ENCODE measurements at regions not wholly inside any gene's neighbourhood (a gene's known extent, or its start where the extent isn't known, plus 50 kb on each side); places are given as distances from the start of the nearest gene placed in this dataset.

DNA sequence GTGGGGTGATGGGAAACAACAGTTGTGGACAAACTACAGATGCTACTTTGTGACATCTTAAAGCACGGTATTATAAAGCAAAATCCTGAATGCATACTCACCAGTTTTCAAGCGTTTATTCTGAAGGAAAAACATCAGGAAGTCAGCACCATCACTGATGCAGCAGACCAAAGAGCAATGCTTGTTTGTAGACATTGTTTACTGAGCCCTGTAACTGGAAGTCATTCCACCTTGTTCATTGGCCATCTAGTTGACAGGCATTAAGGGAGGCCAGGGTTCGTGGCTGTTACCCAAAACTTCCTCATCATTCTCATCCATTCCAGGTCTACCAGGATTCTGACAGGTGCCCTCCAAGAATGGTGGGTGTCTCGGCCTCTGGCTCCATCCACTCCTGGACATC lies 55.3 kb upstream of the FAM204A start:
- FAIRE-seq (no peak), ATAC-seq (no peak), DNase-seq (ENCODE audit: low read depth in 1 of 2, low spot score in 1 of 2) (no peak)
- Histone ChIP-seq H3K27ac (no peak overlapping the region), H3K4me3 (no peak overlapping the region), H3K4me2 (no peak overlapping the region), H3K9me3 (peaks cover 6% of the 10 kb centered on the region; the same call in 1 of the 3 replicates), H3K4me1 (no peaks in the 10 kb centered on the region)
- CTCF ChIA-PET = no interaction called here
- TF ChIP-seq MAX (IDR thresholded peaks at IDR 0.05) (no peak), KDM1A (IDR thresholded peaks at IDR 0.05; ENCODE audit: low read depth) (no peak), CHD2 (IDR thresholded peaks at IDR 0.05; ENCODE audit: low read length, partially characterized antibody) (no peak), HOXB13 (CRISPR knock-in tag; IDR thresholded peaks at IDR 0.05; ENCODE audit: low read depth) (no peak)
- TF ChIP-seq, protein P1, sequence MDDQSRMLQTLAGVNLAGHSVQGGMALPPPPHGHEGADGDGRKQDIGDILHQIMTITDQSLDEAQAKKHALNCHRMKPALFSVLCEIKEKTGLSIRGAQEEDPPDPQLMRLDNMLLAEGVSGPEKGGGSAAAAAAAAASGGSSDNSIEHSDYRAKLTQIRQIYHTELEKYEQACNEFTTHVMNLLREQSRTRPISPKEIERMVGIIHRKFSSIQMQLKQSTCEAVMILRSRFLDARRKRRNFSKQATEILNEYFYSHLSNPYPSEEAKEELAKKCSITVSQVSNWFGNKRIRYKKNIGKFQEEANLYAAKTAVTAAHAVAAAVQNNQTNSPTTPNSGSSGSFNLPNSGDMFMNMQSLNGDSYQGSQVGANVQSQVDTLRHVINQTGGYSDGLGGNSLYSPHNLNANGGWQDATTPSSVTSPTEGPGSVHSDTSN (IDR thresholded peaks at IDR 0.05) = no peak
- POLR2A ChIA-PET = no interaction called here
- WGBS (ENCODE audit: missing lambda C conversion rate) = 8% methylated on average over 4 of the region's 4 CpGs

- Histone ChIP-seq H3K27ac (no peak overlapping the region), H3K4me2 (no peak overlapping the region), H3K4me3 (no peak overlapping the region), H3K9me3 (no peaks in the 10 kb centered on the region), H3K4me1 (no peaks in the 10 kb centered on the region)
- no peak for DNase-seq (ENCODE audit: low read depth in 1 of 2, low spot score in 1 of 2)
- no peak for ATAC-seq
- TF ChIP-seq PHF8 (IDR thresholded peaks at IDR 0.05; ENCODE audit: borderline replicate concordance, low read depth) (no peak), NR3C1 (IDR thresholded peaks at IDR 0.05) (no peak), BHLHE40 (IDR thresholded peaks at IDR 0.05; ENCODE audit: low read depth, low read length) (no peak), JUN (IDR thresholded peaks at IDR 0.05) (no peak), HOXB5 (CRISPR knock-in tag; IDR thresholded peaks at IDR 0.05) (no peak), FOXS1 (CRISPR knock-in tag; IDR thresholded peaks at IDR 0.05) (no peak), RARB (CRISPR knock-in tag; IDR thresholded peaks at IDR 0.05) (no peak), CHD2 (IDR thresholded peaks at IDR 0.05; ENCODE audit: low read length, partially characterized antibody) (no peak), EHF (CRISPR knock-in tag; IDR thresholded peaks at IDR 0.05) (no peak)
- TF ChIP-seq, protein P2, sequence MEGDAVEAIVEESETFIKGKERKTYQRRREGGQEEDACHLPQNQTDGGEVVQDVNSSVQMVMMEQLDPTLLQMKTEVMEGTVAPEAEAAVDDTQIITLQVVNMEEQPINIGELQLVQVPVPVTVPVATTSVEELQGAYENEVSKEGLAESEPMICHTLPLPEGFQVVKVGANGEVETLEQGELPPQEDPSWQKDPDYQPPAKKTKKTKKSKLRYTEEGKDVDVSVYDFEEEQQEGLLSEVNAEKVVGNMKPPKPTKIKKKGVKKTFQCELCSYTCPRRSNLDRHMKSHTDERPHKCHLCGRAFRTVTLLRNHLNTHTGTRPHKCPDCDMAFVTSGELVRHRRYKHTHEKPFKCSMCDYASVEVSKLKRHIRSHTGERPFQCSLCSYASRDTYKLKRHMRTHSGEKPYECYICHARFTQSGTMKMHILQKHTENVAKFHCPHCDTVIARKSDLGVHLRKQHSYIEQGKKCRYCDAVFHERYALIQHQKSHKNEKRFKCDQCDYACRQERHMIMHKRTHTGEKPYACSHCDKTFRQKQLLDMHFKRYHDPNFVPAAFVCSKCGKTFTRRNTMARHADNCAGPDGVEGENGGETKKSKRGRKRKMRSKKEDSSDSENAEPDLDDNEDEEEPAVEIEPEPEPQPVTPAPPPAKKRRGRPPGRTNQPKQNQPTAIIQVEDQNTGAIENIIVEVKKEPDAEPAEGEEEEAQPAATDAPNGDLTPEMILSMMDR (IDR thresholded peaks at IDR 0.05) = no peak
- ChIA-PET CTCF (no interaction called here), POLR2A (no interaction called here)
- FAIRE-seq = no peak
- 48% methylated on average over 5 of the region's 5 CpGs for WGBS (ENCODE audit: missing lambda C conversion rate)
These were observed 53.8 kb upstream of the FAM204A start for GRCh38 chr10:118395947-118396346.

- 16% methylated on average over 8 of the region's 8 CpGs for WGBS (ENCODE audit: missing lambda C conversion rate)
- no peaks in the 10 kb centered on the region for H3K9me3 ChIP-seq
- DNase-seq (ENCODE audit: low read depth in 1 of 2, low spot score in 1 of 2) (no peak), ATAC-seq (no peak), FAIRE-seq (no peak)
- CTCF ChIA-PET = no interaction called here
- POLR2A ChIA-PET = no interaction called here
- TF ChIP-seq ESRRA (IDR thresholded peaks at IDR 0.05; ENCODE audit: borderline replicate concordance, low read length) (no peak), FOXS1 (CRISPR knock-in tag; IDR thresholded peaks at IDR 0.05) (no peak), RFX5 (IDR thresholded peaks at IDR 0.05) (no peak), HDAC2 (IDR thresholded peaks at IDR 0.05) (no peak), JUNB (IDR thresholded peaks at IDR 0.05) (no peak), NFE2L2 (conservative IDR thresholded peaks at IDR 0.05; ENCODE audit: low read length) (no peak), RCOR1 (IDR thresholded peaks at IDR 0.05; ENCODE audit: low read depth, low read length) (no peak), EHF (CRISPR knock-in tag; IDR thresholded peaks at IDR 0.05) (no peak), KDM1A (IDR thresholded peaks at IDR 0.05; ENCODE audit: low read depth) (no peak), EHMT2 (IDR thresholded peaks at IDR 0.05; ENCODE audit: low read depth) (no peak)
- TF ChIP-seq, protein P3, sequence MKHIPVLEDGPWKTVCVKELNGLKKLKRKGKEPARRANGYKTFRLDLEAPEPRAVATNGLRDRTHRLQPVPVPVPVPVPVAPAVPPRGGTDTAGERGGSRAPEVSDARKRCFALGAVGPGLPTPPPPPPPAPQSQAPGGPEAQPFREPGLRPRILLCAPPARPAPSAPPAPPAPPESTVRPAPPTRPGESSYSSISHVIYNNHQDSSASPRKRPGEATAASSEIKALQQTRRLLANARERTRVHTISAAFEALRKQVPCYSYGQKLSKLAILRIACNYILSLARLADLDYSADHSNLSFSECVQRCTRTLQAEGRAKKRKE (CRISPR knock-in tag; IDR thresholded peaks at IDR 0.05; ENCODE audit: low read depth) = no peak
- no peak overlapping the region for H3K4me2 ChIP-seq
- H3K27ac ChIP-seq = no peak overlapping the region
- H3K4me3 ChIP-seq = no peak overlapping the region
- H3K4me1 ChIP-seq = no peaks in the 10 kb centered on the region
These were observed 52.4 kb upstream of the FAM204A start for GRCh38 chr10:118394301-118395200.

All from A549 (cell line).